ENCODE measurements at regions not wholly inside any gene's neighbourhood (a gene's known extent, or its start where the extent isn't known, plus 50 kb on each side); places are given as distances from the start of the nearest gene placed in this dataset.
"Not testable (repeated sequence)": the region's sequence is repeated elsewhere in the genome, so short reads cannot be mapped to it uniquely, and the experiment has no call there.

GRCh38 chr9:105972466-105973204 lies 278.3 kb downstream of the TMEM38B start:
- no peak for DNase-seq (ENCODE audit: low read depth in 2 of 3, low spot score in 1 of 3)

DNA sequence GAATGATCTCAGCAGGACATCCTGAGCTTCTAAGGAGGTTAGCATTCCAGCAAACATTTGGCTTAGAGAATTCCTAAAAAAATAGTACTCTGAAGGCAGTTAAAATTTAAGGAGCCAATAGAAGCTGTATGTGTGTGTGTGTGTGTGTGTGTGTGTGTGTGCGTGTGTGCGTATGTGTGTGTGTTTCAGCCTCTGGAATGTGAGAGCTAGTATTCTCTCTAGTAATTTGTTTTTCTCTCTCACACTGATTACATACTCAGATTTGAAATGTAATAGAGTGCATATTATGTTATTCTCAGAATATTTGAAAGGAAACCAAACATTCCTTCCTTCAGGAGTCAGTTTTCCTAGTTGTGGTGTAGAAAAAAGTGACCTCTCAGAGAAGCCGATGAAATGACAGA lies 279.6 kb downstream of the TMEM38B start:
- DNase-seq (ENCODE audit: low read depth in 2 of 3, low spot score in 1 of 3), result no peak

DNA sequence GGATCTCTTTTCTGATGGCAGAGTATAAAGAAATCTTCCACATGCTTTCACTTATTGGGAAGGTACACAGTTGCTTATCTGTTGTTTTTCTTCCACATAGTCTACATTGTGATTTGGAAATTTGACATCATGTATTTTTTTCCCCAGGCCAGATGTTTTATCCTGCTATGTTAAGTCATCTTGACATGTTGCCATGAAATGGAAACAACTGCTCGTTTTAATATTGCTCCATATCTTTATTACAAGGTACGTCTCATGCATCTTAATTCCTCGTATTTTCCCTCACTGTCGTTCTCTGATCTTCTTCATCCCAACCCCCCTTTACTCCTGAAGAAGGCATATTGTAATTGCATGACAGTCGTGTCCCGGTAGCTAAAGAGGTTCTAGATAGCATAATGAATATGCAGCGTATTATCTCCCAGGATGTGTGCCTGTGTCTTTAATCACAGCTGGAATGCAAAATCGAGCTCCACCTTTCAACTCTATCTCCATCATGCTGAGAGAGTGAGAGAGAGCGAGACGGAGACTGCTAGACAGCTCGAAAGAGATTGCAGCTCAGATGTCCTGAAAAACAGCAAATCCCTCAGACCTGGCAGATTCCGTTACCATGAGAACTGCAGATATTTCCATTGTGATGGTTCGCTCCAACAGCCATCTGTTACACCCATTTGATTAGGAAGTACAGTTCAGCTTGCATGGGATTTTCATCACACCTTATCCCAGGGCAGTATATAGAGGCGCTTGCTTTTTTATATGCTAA lies 281.7 kb downstream of the TMEM38B start:
- DNase-seq (ENCODE audit: low read depth in 2 of 3, low spot score in 1 of 3), result no peak

DNA sequence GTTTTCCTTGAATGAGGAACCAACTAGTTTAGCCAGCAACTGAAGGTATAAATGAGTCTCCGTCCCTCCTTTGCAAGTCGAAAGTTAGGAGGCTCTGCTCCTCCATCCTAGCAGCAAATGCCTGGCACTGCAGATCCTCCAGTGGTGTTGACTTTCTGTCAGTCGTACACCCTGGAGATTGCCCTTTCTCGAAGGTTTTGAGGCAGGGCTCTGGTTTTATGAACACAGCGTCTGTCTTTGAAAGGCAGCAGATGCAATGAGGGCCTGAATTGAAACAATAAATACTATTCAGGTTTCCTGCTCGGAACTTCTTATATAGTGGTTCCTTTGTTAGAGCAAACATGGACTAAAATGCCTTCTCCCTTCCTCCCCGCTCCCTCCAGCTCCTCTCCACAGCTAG lies 284.0 kb downstream of the TMEM38B start:
- no peak for DNase-seq (ENCODE audit: low read depth in 2 of 3, low spot score in 1 of 3)

- no peak for DNase-seq (ENCODE audit: low read depth in 2 of 3, low spot score in 1 of 3)
These were observed 284.5 kb downstream of the TMEM38B start for GRCh38 chr9:105978826-105979225.

DNA sequence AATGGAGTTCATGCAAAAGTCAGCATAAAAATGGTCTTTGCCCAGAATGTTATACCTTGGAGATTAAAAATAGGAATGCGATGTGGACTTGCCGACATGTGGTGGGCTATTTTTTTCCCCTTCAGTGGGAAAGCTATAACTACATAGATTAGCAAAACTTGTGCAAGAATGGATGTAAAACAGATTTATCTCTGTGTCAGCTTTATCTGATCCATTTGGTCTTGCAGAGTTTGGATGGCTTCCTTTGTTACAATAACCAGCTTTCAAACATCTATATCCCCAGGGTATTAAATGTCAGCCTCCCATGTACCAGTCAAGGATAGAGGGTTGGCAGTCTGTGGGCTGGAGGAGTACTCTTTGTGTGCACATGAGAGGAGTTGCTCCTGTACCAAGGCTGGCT lies 284.9 kb downstream of the TMEM38B start:
- DNase-seq (ENCODE audit: low read depth in 2 of 3, low spot score in 1 of 3), result no peak

DNA sequence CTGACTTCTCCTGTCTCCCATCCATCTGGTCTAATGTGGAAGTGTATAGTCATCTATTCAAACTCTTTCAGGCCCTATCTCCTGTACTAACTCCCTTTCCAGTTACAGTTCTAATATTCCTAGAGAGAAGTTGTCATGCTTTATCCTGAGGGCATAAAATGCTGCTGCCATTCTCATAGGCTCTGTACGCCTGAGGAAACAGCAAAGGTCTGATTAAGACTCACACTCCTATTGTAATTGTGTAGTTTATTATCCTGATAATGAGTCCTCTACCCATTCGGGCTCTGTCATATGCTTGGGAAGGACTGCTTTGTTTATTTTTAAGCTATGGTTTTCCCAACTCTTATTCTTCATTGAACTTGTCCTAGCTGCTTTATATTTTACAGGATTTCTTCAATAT lies 290.4 kb downstream of the TMEM38B start:
- DNase-seq (ENCODE audit: low read depth in 2 of 3, low spot score in 1 of 3), result no peak

DNA sequence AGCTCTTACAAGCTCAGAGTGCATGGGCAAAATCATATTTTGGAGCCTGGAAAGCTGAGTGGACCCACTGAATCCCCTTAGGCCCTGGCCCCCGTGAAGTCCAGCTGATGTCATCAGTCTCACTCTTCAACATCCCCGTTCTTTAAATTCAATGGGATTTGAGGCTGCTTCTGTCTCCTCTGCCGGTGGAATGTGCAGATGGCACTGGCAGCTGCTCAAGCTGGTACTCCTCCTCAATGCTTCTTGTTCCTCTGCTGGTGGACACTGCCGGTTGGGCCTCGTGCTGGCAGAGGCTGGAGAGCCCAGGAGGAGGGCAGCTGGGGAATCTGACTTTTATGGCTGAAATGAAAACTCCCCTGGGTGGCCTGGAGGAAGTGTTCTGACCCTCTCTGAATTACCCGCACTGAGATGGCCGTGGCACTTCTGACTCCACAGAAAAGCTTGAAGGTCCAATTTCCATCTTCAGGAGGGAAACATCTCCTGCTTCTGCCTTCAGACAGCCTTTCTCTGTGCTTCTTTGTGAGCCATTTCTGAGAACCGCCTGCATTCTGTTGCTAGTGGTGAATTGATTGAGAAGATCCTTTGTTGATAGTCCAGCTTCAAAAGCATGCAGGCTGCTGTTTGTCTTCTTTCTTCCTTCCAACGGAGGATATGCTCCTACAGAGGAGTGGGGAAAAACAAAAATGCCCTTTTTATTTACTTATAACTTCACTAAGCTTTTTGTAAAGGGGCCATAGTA lies 298.9 kb downstream of the TMEM38B start:
- no peak for DNase-seq (ENCODE audit: low read depth in 2 of 3, low spot score in 1 of 3)

- no peak for DNase-seq (ENCODE audit: low read depth in 2 of 3, low spot score in 1 of 3)
These were observed 299.8 kb downstream of the TMEM38B start for GRCh38 chr9:105993921-105994715.

GRCh38 chr9:105994970-105995369 lies 300.6 kb downstream of the TMEM38B start:
- DNase-seq (ENCODE audit: low read depth in 2 of 3, low spot score in 1 of 3), result no peak

- no peak for DNase-seq (ENCODE audit: low read depth in 2 of 3, low spot score in 1 of 3)
These were observed 322.9 kb downstream of the TMEM38B start for GRCh38 chr9:106017198-106017740.

- DNase-seq (ENCODE audit: low read depth in 2 of 3, low spot score in 1 of 3), result no peak
These were observed 324.8 kb downstream of the TMEM38B start for GRCh38 chr9:106019039-106019680.

GRCh38 chr9:106019702-106020101 lies 325.4 kb downstream of the TMEM38B start:
- DNase-seq (ENCODE audit: low read depth in 2 of 3, low spot score in 1 of 3), result no peak

- DNase-seq (ENCODE audit: low read depth in 2 of 3, low spot score in 1 of 3), result no peak
These were observed 325.8 kb downstream of the TMEM38B start for GRCh38 chr9:106020186-106020585.

DNA sequence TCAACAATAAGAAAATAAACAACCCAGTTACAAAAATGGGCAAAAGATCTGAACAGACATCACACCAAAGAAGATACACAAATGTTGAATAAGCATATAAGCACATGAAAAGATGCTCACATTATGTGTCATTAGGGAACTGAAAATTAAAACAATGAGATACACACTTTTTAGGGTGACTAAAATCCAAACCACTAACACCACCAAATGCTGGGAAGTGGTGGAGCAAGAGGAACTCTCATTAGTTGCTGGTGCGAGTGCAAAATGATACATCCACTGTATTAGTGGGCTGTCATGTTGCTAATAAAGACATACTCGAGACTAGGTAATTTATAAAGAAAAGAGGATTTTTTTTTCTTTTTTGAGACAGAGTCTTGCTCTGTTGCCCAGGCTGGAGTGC lies 329.1 kb downstream of the TMEM38B start:
- no peak for DNase-seq (ENCODE audit: low read depth in 2 of 3, low spot score in 1 of 3)

- no peak for DNase-seq (ENCODE audit: low read depth in 2 of 3, low spot score in 1 of 3)
These were observed 331.1 kb downstream of the TMEM38B start for GRCh38 chr9:106025453-106025852.

DNA sequence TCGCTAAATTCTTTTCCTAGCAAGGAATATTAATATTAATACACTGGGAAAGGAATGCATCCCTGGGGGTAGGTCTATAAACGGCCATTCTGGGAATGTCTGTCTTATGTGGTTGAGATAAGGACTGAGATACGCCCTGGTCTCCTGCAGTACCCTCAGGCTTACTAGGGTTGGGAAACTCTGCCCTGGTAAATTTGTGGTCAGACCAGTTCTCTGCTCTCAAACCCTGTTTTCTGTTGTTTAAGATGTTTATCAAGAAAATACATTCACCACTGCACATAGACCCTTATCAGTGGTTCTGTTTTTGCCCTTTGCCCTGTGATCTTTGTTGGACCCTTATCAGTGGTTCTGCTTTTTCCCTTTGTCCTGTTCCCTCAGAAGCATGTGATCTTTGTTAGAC lies 335.8 kb downstream of the TMEM38B start:
- DNase-seq (ENCODE audit: low read depth in 2 of 3, low spot score in 1 of 3), result not testable (repeated sequence)

GRCh38 chr9:106032978-106033377 lies 338.6 kb downstream of the TMEM38B start:
- DNase-seq (ENCODE audit: low read depth in 2 of 3, low spot score in 1 of 3), result no peak

GRCh38 chr9:106035806-106036205 lies 341.5 kb downstream of the TMEM38B start:
- no peak for DNase-seq (ENCODE audit: low read depth in 2 of 3, low spot score in 1 of 3)

GRCh38 chr9:106038266-106039001 lies 344.1 kb downstream of the TMEM38B start:
- no peak for DNase-seq (ENCODE audit: low read depth in 2 of 3, low spot score in 1 of 3)
